Suppressor macrophage treated with lipopolysaccharide for 4 hours (primary cell): ENCODE measurements at regions not wholly inside any gene's neighbourhood (a gene's known extent, or its start where the extent isn't known, plus 50 kb on each side); places are given as distances from the start of the nearest gene placed in this dataset.
"Not testable (repeated sequence)": the region's sequence is repeated elsewhere in the genome, so short reads cannot be mapped to it uniquely, and the experiment has no call there.

Experiments used
- DNase-seq: peaks from one replicate; pipeline ENCODE4 v3.0.0-alpha.2; 2020

DNA sequence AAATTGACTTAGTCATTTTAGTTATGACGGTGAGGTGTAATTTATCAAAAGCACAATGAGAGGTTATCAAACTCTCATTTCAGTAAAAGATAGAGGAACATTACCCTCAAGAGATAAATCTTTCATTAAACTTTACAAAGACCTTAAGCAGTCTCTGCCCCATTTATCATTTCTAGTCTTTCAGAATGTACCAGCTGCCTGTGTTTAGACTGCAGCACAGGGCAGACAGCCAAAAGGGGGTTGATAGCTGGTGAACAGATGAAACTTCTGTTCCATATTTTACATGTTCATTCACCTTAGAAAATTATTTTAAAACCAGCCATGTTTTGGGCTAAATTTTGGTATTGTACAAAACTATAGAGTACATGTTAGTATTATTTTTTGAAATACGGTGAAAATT is 514.6 kb upstream of the CNTN3 start:
- no peak for DNase-seq

DNA sequence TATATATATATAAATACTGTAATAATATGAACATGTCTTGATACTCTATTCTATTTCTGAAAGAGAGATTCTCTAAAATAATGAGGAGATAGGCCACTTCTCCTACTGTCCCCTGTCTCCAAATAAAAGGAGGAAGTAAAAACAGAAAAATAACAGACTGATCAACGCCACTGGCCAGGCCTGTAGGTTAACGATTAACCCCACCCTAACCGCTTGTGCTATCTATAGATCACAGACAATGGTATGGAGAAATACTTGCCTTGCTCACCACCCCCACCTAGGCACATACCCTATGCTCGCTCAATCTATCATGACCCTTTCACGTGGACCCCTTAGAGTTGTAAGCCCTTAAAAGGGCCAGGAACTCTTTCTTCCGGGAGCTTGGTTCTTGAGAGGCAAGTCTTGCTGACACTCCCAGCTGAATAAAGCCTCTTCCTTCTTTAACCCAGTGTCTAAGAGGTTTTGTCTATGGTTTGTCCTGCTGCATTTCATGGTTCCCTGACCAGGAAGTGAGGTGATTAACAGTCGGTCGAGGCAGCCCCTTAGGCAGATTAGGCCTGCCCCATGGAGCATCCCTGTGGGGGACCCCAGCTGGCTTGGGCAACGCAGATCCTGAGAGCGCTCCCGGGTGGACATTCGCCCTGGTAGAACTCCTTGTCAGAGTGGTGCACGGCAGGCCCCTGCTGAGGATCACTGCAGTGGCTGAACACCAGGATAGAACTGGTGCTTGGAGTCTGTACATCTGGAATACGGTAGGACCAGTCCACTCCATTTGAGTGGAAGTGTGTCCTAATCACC is 521.8 kb upstream of the CNTN3 start:
- DNase-seq = no peak

DNA sequence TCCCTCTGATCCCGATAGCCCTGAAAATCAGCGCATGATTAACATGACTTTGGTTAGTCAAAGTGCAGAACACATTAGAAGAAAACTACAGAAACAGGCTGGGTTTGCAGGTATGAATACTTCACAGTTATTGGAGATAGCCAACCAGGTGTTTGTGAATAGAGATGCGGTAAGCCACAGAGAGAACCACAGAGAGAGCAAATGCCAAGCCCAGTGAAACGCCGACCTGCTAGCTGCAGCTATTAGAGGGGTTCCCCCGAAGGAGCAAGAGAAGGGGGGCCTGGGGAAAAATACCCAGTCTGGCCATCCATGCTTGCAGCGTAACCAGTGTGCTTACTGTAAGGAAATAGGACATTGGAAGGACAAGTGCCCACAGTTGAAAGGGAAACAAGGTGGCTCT is 523.9 kb upstream of the CNTN3 start:
- DNase-seq = no peak

DNA sequence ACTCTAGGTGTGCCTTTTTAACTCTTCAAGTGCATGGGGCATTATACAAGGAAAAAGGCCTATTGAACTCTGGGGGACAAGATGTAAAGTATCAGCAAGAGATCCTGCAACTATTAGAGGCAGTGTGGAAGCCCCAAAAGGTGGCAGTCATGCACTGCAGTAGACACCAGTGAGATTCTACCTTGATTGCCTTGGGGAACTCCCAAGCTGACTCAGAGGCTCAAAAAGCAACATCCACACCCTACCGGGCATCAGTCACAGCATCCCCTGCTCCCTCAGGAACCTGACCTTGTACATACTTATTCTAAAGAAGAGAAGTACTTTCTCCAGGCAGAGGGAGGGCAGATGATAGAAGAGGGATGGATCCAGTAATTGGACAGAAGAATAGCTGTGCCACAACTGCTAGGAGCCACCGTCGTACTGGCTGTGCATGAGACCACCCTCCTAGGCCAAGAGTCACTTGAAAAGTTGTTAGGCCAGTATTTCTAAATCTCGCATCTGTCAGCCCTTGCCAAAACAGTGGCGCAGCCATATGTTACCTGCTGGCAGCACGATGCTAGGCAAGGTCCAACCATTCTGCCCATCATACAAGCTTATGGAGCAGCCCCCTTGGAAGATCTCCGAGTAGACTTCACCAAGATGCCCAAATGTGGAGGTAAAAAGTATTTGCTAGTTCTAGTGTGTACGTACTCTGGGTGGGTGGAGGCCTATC is 523.1 kb upstream of the FRG2C start:
- DNase-seq = no peak

DNA sequence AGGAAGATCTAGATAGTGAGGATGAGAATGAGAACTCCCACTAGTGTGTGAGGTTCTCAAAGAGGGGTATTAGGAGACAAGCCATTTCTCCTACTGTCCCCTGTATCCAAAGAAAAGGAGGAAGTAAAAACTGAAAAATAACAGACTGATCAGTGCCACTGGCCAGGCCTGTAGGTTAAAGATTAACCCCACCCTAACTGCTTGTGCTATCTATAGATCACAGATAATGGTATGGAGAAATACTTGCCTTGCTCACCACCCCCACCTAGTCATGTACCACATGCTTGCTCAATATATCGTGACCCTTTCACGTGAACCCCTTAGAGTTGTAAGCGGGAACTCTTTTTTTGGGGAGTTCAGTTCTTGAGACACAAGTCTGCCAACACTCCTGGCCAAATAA is 519.7 kb upstream of the FRG2C start:
- DNase-seq = no peak

DNA sequence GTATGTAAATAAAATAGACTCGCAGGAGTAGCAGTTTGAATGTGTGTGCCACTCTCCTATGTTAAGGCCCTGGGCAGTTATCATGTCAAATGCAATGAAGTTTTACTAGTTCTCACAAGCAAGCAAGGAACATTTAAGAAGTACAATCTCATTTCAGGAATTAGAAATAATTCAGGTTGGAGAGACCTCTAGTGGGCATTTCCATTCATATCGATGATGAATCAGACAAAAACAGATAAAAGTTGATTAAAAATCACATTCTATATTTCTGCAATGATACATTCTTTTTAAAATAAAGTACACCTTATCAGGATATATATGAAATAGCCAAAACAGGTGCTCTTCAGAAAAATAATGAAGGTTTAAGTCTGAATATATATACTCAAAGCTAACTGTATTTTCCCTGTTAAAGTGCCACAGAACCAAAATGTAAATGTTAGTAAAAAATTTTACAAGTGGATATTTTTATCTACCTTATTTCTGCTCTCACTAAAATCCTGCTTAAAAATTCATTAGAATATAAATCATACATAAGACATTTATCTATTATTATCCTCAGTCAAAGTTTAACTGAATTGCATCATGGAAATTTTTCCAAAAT is 492.4 kb upstream of the FRG2C start:
- DNase-seq = no peak

DNA sequence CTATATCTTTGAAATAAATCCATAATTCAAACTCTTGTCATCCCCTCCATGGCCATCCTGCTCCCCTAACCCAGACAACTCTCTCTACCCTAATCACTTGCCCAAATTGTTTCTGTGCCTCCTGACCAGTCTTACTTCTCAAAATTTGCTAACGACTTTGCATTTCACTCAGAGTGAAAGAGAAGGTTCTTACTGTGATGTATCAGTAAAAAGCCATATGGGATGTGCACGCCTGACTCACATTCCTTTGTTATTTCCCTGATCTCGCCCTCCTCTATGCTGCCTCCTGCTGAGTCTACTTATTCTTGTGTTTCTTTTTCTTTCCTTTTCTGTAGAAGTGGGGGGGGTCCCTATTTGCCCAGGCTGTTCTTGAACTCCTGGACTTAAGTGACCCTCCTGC is 487.2 kb upstream of the FRG2C start:
- no peak for DNase-seq

DNA sequence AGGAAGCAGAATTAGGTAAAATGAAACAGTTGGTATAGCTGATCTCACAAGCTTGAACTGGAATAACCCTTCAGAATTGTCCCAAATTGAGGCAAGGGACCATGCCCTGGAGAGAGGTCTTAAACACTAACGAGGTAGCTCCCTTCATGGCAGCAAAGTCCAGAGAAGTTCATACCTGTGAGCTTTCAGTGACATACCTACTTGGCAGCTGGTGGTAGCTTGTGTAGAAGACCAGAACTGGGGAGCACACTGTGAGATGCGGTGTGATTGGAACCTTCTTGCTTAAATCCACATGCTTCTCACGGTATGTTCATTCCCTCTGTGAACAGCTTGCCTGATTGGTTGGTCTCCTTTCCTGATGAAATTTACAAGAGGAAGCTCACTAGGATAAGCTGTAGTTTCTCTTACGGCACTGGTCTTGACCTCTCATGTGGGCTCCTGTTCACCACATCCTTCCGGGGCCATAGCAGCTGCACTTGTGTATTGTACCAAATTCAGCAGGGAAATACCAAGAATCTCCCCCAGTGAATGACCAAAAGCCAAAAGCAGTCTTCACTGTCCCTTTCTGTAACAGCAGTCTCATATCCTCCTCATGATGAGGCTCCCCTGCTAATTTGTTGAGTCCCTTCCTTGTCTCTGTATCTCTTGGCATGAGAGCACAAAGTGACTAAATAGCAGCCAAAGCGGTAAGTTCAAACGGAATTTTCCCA is 483.7 kb upstream of the FRG2C start:
- DNase-seq = no peak

DNA sequence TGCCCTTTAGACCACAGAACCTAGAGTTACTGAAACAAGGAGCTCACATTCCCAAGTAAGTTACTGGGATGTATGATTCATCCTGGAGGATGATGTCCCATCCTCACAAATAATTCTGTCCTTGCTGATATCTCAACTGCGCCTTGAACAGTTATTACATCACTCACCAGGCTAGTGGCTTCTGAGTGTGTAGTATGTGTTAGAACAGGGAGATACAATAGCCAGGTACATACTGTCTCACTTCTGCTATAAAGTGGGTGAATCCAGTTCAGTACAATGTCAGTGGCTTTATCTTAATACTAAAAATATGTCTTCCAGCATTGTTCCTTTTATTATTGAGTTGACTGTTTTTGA is 483.2 kb upstream of the FRG2C start:
- DNase-seq = no peak

DNA sequence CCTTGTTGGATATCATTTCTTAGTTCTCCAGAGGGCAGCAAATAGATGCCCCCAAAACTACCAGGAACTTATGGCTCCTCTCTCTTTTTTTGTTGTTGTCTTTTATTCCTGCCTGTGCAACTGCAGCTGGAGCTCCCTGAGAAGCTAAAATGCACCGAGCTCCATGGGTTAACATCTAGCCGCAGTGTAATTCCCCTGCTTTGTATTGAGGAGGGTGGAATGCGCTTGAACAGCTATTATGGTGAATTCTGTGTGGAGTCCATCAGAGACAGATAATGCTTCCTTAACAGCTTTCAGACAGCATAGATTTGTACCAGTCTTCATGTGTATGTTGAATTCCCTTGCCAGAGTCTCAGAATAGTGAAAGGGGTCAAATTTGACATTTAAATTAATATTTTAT is 475.2 kb upstream of the FRG2C start:
- DNase-seq = no peak

DNA sequence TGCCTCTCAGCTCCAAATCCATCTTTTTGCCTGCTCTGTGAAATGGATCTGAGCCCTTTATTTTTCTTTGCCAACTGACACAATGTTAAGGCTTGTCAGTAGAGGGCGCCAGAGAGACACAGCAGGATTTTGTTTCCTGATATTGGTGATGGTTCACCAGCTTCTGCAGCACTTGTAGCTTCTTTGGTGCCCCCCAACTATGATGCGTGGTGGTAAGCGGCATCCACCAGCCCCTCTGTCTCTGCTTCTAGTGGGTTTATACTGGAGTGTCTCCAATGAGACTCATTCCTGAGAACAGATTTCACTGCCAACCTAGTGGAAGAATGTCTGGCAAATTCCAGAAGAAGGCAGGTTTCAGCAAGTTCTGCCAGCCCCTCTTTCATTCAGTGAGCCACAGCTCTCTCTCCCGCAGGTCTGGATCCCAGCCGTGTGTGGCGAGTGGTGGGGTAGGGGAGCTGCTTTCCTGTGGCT is 471.9 kb upstream of the FRG2C start:
- DNase-seq = peak; percentile 65

DNA sequence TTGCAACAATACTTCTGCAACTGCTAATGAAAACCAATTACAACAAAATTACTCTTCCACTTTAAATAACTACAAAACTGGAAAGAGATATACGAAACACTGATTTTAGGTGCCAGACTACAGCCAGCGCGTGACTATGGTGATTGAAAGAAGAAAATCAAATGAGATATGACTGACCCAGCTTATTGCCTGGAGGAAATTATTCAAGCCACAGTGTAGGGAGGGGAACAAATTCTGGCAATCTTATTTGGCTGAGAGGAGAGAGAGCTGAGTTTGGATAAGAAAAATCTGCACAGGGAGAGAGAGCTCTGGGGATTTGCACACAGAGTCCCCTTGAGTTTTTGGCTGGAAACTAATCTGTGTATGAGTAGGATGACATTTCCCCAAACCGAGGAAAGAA is 470.3 kb upstream of the FRG2C start:
- DNase-seq = no peak

DNA sequence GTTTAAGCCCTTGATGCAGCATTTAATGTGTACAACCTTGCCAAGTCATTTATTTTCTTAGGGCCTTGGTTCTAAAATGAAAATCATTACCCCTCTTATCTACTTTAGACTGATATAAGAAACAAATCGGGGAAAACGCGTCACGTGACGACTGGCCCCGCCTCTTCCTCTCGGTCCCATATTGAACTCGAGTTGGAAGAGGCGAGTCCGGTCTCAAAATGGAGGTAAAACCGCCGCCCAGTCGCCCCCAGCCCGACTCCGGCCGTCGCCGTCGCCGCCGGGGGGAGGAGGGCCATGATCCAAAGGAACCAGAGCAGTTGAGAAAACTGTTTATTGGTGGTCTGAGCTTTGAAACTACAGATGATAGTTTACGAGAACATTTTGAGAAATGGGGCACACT is 449.8 kb upstream of the FRG2C start:
- not testable (repeated sequence) for DNase-seq

DNA sequence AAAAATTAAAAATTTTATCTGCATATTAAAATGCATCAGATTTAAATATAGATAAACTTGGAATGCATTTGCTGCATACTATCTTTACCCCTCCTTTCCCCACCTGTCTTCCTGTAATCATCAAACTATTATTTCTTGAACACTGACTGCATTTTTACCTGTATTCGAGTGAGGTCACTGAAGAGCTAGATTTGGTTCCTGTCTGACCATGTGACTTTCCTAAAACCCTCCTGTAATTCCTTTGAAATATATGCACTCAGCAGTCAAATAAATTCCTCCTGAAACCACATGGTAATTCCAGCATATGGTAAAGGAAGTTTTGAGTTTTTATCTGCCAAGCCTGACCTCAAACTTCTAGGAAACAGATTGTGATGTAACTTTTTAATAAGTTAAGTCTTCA is 445.6 kb upstream of the FRG2C start:
- no peak for DNase-seq

DNA sequence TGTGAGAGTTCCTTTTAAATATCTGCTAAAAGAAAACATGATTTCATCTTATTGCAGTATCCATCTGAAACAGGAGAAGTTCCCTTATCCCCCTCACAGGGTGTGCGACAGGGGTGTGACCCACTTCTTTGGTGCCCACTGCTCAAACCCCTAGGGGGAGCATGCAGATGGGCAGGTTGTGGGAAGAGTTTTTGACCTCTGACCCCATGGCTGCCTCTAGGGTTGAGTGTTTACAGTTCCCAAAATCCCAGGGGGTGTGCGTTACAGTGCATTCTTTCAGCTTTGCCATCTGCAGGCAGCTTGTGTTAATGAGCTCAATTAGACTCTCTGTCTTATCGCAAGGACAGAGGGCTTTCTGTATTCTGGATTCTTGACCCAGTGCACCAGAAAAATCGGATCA is 443.2 kb upstream of the FRG2C start:
- no peak for DNase-seq

DNA sequence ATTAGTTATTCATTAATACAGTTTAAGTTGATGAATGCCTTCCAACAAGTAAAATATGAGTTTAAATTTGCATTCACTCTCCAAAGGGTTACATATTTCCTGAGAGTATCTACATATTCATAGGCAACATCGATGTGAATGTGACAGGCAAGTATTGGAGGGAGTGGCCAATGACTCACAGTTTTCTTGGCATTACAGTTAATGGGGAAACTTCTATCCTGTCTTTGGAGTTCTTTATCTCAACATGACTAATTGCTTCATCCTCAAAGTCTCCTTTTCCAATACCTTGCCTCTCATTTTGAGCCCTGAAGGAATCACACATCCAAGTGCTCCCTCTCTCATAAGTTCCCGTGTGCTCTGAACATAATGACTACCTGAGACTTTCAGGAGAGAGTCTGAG is 439.7 kb upstream of the FRG2C start:
- DNase-seq = no peak

DNA sequence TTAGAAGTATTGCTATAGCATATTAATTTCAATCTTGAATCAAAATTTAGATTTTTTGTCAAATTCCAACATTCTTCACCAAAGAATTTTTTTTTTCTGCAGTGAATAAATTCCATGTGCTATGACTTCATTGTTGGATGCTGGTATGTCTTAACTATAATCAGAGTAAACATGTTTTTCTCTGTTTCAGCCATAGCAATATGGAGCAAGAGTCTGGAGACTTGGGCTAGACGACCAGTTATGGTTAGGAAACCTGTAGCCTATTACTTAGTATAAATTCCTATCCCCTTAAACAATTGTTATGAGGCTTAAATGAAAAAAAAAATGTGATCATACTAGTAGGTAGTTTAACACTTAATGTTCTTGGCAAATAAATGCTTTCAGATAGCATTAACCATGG is 431.9 kb upstream of the FRG2C start:
- no peak for DNase-seq

DNA sequence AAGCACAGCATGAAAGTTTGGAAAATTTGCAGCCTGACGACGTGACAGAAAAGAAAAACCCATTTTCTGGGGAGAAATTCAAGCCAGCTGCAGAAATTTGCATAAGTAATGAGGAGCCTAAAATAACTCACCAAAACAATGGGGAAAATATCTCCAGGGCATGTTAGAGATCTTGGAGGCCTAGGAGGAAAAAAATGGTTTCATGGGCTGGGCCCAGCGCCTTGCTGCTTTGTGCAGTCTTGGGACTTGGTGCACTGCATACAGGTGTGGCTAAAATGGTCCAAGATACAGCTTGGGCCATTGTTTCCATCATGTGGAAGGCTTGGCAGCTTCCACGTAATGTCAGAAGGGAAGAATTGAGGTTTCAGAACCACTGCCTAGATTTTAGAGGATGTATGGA is 428.5 kb upstream of the FRG2C start:
- no peak for DNase-seq

DNA sequence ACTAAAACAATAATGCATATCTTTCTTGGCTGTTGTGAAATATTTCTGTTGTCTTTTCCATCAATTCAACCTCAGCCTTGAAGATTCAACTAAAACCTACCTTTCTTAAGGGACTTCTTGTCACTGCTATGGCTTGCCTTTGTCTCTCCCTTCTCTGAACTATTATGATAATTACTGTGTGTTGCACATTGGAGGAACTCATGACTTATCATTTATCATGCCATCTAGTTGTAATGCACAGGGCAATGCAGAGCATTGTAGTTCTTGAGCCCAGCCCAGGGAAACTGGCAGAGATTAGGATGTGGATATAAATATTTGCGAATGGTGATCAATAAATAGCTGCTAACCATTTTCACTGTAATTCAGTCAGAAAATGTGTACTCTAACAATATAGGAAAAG is 427.1 kb upstream of the FRG2C start:
- DNase-seq = no peak

DNA sequence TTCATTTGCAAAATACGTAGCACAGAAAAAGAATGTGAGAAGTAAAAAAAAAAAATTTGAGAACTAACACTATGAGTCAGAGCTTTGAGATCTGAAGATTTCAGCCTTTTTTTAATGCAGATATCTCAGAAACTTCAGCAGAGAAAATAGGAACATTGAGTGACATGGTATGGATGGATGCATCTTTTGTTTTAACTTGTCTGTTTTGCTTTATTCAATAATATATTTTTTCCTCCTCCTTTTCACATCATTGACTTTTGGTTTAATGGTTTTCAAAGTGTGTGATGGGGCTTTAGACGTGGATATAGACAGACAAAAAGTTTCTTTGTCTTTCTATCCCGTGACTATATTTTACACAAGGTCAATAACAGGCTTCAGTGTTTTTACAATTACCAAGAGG is 426.7 kb upstream of the FRG2C start:
- DNase-seq = no peak

DNA sequence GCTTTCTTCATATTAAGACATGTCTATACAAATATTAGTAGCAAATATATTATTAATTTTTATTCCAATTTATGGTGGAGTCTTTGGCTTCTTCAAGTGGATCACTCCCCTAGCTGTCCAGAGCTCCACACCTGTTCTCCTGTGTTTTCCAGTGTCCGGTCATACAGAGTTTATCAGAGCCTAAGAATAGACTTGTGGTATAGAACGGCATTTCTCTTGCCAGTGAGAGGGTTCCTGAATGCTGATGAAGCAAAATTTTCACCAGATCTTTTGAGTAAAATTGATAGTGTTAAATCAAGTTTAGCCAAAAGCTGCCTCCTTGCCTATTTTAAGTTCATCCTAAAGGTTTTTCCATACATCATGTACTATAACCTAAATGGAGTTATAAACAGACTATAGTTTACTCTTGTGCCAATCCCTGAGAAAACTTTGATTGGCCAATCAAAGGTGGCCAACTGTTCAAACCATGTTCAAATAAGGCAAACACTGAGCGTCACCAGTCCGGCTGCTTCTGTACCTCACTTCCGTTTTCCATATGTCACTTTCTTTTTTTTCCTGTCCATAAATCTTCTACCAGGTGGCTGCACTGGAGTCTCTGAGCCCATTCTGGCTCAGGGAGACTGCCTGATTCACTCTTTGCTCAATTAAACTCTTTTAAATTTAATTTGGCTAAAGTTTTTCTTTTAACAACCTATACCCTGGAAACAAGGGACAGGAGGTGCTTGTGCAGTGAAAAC is 422.7 kb upstream of the FRG2C start:
- DNase-seq = not testable (repeated sequence)

DNA sequence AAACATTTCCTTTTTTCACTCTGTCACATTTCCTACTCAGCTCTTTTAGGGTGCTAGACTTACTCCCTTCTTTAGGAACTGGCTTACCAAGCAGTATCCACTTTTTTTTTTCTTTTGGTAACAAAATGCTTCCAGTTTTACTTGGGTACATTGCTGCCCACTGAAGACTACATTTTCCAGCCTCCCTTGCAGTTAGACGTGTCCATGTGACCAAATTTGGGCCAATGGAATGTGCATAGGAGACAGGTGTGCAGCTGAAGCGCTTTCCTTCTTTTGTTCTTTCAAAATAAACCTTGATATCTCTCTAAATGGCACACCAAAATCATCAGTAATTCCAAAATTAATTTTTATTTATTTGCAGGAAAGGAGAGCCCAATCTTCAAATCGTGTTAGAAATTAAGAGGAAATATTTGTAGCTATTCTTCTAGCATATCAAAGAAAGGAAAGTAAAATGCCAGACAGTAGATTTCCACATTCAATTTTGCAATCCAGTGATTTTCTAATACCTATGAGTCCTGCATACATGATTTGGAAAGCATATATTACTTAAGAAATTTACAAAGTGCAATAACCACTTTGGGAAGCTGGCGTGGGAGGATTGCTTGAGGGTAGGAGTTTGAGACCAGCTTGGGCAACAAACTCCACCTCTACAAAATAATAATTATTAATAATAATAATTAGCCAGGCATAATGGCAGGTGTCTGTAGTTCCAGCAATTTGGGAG is 422.0 kb upstream of the FRG2C start:
- peak; percentile 40 for DNase-seq
